ENCODE measurements at regions not wholly inside any gene's neighbourhood (a gene's known extent, or its start where the extent isn't known, plus 50 kb on each side); places are given as distances from the start of the nearest gene placed in this dataset.

DNA sequence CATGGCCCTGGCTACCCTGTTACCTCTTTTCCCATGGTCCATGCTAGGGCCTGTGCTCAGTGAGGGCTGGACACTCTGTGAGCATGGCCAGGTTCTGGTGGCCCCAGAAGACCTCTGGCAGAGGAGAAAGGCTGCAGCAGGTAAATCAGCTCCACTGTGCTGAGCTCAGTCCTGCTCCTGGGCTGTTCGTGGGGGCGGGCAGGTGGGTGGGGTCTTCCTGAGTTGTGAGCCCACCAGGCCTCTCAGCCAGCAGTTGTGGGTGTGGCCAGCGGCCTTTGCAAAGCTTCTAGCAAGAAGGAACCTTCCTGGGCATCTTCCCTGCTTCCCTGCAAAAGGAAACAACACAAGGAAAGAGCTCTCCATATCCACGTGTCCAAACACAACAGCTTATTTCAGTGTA, 85.3 kb upstream of the STX18 start:
- TF ChIP-seq, protein P1, sequence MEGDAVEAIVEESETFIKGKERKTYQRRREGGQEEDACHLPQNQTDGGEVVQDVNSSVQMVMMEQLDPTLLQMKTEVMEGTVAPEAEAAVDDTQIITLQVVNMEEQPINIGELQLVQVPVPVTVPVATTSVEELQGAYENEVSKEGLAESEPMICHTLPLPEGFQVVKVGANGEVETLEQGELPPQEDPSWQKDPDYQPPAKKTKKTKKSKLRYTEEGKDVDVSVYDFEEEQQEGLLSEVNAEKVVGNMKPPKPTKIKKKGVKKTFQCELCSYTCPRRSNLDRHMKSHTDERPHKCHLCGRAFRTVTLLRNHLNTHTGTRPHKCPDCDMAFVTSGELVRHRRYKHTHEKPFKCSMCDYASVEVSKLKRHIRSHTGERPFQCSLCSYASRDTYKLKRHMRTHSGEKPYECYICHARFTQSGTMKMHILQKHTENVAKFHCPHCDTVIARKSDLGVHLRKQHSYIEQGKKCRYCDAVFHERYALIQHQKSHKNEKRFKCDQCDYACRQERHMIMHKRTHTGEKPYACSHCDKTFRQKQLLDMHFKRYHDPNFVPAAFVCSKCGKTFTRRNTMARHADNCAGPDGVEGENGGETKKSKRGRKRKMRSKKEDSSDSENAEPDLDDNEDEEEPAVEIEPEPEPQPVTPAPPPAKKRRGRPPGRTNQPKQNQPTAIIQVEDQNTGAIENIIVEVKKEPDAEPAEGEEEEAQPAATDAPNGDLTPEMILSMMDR (conservative IDR thresholded peaks at IDR 0.05), result no peak
- TF ChIP-seq ZFX (IDR thresholded peaks at IDR 0.05), result no peak
